HuH-7.5 (cell line): ENCODE measurements at regions not wholly inside any gene's neighbourhood (a gene's known extent, or its start where the extent isn't known, plus 50 kb on each side); places are given as distances from the start of the nearest gene placed in this dataset.

Experiments
- DNase-seq: peaks from one replicate; pipeline ENCODE4 v3.0.0; 2011; ENCODE audit warnings: low spot score

GRCh38 chr4:71241501-71242288, 97.1 kb upstream of the SLC4A4 start:
- no peak for DNase-seq

DNA sequence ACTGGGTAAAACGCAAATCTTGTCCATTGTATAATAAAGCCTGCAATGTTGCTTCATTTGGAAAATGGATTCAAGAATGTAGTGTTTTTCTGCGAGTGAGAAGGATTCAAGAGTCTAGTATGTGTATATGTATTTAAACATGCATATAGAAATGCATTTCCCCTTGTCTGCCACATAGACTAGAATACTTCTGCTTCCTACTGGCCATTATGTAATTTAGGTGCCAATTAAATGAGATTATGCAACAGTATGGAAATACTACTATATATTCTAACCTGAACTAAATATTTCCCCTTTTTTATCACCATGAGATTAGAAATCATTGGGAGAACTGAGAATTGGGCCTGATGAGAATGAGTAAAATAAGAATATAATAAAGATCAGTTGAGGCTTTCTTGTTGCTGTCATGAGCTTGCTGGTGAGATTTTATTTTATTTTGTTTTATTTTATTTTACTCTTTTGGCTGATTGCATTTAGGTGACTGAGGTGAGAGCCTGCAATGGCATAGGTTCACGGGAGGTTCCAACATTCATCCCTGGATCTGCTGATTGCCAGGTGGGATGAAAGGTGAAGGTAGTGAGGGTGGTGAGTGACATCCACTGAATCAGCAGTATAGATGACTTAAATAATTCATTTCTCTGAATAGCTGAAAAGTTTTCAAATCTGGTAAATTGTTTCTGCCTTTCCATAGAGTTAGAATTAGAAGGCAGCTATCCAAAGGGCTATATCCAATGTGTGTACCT, 95.6 kb upstream of the SLC4A4 start:
- no peak for DNase-seq

DNA sequence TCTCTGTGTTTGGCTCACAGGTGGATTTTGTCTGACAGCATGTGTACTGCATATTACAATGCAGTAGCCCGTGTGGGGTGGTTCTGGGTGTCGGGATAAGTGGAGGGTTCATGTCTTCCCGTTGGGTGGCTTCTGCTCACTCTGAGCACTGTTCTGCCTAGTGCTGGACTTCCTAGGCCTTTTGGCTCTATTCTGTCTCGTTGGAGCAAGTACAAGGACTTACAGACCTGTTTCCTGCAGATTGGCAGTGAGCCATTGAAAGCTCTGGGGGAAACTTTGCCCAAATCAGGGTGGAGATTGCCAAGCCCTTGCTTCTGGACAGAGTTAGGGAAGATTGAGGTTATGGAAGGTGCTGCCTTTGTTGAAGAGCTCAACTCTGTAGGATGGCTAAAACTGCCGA, 91.1 kb upstream of the SLC4A4 start:
- DNase-seq: no peak

GRCh38 chr4:71251261-71251660, 87.6 kb upstream of the SLC4A4 start:
- DNase-seq: no peak

- DNase-seq: no peak
These were observed 85.3 kb upstream of the SLC4A4 start for GRCh38 chr4:71253545-71253944.

DNA sequence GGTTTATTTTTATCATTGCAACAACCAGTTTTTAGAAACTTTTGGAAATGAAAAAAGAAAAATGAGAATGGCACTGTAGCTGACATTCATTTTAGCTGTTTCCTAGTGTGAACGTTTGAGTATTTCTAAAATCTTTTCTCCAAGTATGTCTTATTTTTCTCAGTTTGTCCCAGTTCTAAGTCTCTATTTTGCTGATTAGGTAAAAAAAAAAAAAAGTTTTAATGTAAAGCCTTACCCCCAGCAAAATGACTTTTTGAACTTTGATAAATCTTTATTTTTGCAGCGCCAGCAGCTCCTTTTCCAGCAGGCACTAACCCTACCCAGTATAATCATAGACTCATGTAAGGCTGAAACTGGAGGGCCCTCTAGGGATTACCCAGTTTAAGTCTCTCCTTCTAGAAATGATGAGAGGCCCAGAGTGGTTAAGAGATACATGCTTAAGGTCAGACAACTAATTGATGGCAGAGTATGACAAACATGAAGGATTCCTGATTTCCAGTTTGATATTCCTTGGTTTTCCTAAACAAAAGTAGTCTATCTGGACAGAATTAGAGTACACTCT, 84.3 kb upstream of the SLC4A4 start:
- no peak for DNase-seq

GRCh38 chr4:71255976-71256375, 82.8 kb upstream of the SLC4A4 start:
- no peak for DNase-seq

DNA sequence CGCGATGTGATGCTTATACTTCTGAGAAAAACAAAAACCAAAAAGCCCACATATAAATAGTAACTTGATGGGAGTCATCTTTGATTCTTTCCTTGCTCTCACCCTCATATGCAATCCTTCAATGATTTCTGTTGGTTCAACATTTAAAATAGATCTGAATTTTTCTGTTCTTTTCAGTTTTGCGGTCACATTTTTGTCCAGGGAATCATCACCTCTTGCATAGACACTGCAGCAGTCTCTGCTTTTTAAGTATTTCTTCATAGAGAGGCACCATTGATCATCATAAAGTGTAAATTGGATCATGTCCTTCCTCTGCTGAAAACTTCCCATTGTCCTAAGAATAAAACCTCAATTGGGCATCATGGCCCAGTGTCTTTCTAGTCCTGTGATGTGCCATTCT, 81.1 kb upstream of the SLC4A4 start:
- DNase-seq: no peak

- DNase-seq: no peak
These were observed 80.5 kb upstream of the SLC4A4 start for GRCh38 chr4:71258323-71258722.

DNA sequence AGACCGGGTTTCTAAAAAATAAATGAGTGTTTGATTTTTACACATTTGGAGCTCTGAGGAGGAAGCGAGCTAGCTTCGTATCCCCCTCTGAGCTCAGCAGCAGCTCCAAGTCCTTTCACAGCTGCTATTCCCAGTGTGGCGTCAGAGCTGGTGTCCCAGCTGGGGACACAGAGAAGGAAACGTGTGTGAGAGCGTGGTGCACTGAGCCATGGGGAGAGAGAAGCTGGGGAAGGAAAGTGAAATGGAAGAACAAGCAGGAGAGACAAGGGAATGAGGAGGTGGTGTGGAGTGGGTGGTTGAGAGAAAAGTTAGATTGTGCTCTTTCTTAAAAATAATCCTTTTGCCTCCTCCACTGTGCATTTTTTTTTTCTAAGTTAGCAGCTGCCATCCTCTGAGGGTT, 79.5 kb upstream of the SLC4A4 start:
- no peak for DNase-seq

DNA sequence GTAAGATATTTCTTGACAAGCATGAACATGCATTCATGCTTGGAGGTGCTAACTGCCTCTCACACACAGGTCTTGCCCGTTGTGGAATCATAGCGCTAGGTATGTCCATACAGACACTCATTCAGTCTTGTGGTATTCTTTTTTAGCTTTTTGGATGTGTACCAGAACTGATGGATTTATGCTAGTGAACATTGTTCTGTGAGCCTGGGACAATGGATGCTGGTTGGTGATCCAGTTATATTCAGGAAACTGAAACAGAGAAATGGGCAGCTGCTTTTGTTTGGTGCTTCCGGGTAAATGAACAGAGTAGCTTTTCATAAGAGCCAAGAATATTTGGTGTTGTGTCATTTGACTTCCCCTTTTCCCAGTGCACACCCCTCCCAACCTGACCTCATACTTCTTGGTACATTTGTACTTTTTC, 78.9 kb upstream of the SLC4A4 start:
- no peak for DNase-seq

- no peak for DNase-seq
These were observed 78.3 kb upstream of the SLC4A4 start for GRCh38 chr4:71260544-71260943.

DNA sequence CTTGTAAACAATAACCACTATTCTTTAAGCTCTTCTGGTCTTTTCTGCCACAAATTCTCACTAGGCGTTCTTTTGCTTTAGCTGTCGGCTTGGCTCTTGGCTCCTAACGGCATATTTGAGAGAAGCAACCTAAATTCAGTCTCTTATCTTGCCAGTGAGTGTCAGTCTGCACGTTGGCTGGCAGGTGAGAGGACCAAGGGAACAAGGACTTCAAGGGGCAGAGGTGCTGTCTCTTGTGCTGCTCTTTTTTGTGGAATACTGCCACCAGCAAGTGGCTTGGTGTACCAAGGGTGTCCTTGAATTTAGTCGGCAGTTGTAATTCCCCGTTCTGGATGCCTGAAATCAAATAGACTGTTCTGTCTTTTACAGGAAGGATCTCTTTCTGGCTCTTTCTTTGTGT, 77.8 kb upstream of the SLC4A4 start:
- DNase-seq: no peak

GRCh38 chr4:71261633-71262121, 77.1 kb upstream of the SLC4A4 start:
- DNase-seq: no peak

DNA sequence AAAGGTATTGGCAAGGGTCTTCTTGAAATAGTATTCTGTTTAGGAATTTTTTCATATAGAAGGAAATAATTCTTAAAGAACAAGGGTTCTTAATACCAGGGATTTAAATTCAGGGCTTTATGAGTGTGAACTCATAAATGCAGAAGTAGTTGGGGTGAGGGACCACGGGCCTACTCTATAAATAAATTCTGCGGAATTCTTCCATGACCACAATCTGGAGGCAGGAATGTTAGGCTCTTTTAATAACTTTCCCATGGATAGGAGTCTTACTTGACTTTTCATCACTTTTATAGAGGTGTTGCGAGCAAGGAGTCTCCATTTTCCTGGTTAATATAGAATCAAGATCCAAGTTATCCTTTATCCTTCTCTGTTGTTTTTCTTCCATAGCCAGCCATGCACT, 76.7 kb upstream of the SLC4A4 start:
- no peak for DNase-seq

DNA sequence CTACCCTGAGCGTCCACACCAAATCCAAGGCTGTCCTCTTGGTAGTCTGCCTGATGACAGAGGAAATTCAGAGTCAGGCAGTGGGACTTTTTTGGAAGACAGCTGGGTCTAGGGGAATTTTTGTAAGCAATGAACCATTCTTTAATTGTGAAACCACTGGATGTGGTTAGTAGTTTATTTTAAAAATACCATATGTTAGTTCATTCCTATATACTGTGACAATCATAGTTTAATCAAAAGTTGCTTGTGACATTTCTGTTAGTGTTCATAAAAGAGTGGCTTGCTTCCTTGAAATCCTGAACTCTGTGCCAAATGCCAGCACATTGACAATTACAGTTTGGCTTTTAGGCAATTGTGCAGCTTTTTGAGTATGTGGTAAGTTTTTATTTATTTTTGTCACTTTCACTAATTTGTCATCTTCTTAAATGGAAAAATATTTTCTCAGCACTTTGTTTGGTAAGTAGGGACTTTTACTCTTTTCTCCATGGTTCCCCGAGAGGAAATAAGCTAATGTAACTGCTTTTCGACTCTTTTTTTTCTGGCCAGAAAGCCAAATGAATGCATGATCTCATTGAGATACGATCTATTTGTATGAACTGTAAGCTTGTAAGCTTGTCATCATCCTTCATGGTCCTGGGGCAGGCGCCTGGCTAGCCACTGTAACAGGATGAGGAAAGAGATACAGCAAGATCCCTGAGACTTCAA, 72.6 kb upstream of the SLC4A4 start:
- DNase-seq: no peak

GRCh38 chr4:71267244-71267643, 71.6 kb upstream of the SLC4A4 start:
- DNase-seq: no peak

GRCh38 chr4:71268166-71268565, 70.7 kb upstream of the SLC4A4 start:
- no peak for DNase-seq

GRCh38 chr4:71269233-71269632, 69.6 kb upstream of the SLC4A4 start:
- DNase-seq: no peak

- DNase-seq: no peak
These were observed 67.9 kb upstream of the SLC4A4 start for GRCh38 chr4:71270901-71271300.

GRCh38 chr4:71272976-71273375, 65.8 kb upstream of the SLC4A4 start:
- DNase-seq: no peak

DNA sequence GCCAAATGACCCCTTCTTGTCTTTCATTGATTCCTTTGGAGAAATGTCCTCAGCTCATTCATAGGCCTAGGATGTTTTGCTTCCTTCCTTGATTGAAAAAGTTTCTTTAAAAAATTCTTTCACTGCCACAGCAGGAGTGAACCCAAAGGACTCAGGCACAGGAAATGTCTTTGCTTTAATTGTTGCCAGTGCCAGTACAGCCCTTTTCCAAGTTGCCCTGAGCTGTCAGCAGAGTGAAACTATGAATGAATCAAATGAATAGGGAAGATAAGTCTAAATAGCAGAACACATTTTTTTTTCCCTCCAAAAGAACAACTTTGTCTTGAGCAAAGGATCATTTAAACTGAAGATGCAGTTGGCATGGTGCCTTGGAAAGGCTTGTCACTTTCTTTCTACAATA, 63.8 kb upstream of the SLC4A4 start:
- no peak for DNase-seq

GRCh38 chr4:71275570-71275969, 63.2 kb upstream of the SLC4A4 start:
- no peak for DNase-seq
